ENCODE measurements at regions not wholly inside any gene's neighbourhood (a gene's known extent, or its start where the extent isn't known, plus 50 kb on each side); places are given as distances from the start of the nearest gene placed in this dataset.

- TF ChIP-seq CTCF (IDR thresholded peaks at IDR 0.05) = no peak
- no peak for TF ChIP-seq EZH2 (IDR thresholded peaks at IDR 0.05; ENCODE audit: borderline replicate concordance, insufficient read depth, low read depth, low read length, poor library complexity, severe bottlenecking)
Measured at GRCh38 chr5:74934949-74935751, 69.0 kb upstream of the FAM169A start.
